ENCODE measurements at regions not wholly inside any gene's neighbourhood (a gene's known extent, or its start where the extent isn't known, plus 50 kb on each side); places are given as distances from the start of the nearest gene placed in this dataset.
"Not testable (repeated sequence)": the region's sequence is repeated elsewhere in the genome, so short reads cannot be mapped to it uniquely, and the experiment has no call there.

DNA sequence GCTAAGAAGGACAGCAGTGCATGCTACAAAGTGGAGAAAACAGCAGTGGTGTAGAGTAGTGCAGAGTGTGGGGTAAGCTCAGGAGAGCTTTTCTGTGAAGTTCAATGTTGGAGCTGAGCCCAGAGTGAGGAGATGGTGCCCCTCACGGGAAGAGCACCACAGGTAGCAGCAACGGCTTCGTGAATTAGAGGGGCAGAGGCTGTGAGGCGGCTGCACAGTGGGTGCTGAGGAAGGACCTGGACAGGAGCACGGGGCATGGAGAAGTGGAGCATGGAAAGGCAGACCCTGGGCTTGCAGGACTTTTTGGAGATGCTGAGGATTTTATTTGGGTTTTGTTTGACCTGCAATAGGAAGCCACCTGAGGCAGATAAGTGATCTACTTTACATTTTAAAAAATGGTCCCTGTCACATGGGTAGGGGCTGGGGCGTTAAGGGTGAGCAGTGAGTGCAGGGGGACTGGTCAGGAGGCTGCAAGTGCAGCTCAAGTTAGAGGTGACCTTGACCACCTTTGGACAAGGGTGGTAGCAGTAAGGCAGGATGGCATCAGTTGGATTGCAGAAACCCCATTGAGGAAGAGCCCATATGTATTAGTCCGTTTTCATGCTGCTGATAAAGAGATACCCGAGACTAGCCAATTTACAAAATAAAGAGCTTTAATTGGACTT is 85.0 kb downstream of the MYCN start:
- Histone ChIP-seq H3K27me3 (no peaks in the 10 kb centered on the region), H3K4me1 (no peaks in the 10 kb centered on the region), H3K4me3 (no peak overlapping the region), H3K9me3 (no peaks in the 10 kb centered on the region), H3K27ac (no peak overlapping the region), H3K36me3 (no peaks in the 10 kb centered on the region)
- TF ChIP-seq POLR2AphosphoS5 (IDR thresholded peaks at IDR 0.05) (no peak), EP300 (IDR thresholded peaks at IDR 0.05) (no peak)
- no peak for DNase-seq (ENCODE audit: low spot score in 2 of 2)
- 71% methylated on average over 8 of the region's 8 CpGs for WGBS

DNA sequence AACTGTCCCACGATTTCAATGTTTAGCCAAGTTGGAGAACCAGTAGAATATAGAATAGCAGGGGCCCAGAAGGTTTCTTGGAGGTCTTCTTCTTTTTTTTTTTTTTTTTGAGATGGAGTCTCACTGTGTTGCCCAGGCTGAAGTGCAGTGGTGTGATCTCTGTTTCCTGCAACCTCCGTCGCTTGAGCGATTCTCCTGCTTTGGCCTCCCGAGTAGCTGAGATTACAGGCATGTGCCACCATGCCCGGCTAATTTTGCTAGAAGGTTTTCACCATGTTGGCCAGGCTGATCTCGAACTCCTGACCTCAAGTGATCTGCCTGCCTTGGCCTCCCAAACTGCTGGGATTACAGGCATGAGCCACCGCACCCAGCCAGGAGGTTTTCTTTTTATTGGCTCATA is 84.3 kb downstream of the MYCN start:
- not testable (repeated sequence) for H3K9me3 ChIP-seq; H3K4me3 ChIP-seq; H3K4me1 ChIP-seq; H3K27ac ChIP-seq; DNase-seq (ENCODE audit: low spot score in 2 of 2); H3K27me3 ChIP-seq; H3K36me3 ChIP-seq
- 79% methylated on average over 8 of the region's 8 CpGs for WGBS

- no peaks in the 10 kb centered on the region for H3K4me1 ChIP-seq
- peaks cover 3% of the 10 kb centered on the region for H3K27me3 ChIP-seq
- WGBS, result 75% methylated on average over 5 of the region's 5 CpGs
- H3K36me3 ChIP-seq, result no peaks in the 10 kb centered on the region
- H3K9me3 ChIP-seq, result no peaks in the 10 kb centered on the region
- DNase-seq (ENCODE audit: low spot score in 2 of 2), result no peak
- no peak overlapping the region for H3K4me3 ChIP-seq
- H3K27ac ChIP-seq, result no peak overlapping the region
- TF ChIP-seq EP300 (IDR thresholded peaks at IDR 0.05) (no peak), POLR2AphosphoS5 (IDR thresholded peaks at IDR 0.05) (no peak), POLR2A (IDR thresholded peaks at IDR 0.05) (no peak)
- TF ChIP-seq, protein P1, sequence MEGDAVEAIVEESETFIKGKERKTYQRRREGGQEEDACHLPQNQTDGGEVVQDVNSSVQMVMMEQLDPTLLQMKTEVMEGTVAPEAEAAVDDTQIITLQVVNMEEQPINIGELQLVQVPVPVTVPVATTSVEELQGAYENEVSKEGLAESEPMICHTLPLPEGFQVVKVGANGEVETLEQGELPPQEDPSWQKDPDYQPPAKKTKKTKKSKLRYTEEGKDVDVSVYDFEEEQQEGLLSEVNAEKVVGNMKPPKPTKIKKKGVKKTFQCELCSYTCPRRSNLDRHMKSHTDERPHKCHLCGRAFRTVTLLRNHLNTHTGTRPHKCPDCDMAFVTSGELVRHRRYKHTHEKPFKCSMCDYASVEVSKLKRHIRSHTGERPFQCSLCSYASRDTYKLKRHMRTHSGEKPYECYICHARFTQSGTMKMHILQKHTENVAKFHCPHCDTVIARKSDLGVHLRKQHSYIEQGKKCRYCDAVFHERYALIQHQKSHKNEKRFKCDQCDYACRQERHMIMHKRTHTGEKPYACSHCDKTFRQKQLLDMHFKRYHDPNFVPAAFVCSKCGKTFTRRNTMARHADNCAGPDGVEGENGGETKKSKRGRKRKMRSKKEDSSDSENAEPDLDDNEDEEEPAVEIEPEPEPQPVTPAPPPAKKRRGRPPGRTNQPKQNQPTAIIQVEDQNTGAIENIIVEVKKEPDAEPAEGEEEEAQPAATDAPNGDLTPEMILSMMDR (IDR thresholded peaks at IDR 0.05), result no peak
These were observed 83.4 kb downstream of the MYCN start for GRCh38 chr2:16023506-16024360.

- 70% methylated on average over 6 of the region's 6 CpGs for WGBS
- Histone ChIP-seq H3K9me3 (no peaks in the 10 kb centered on the region), H3K4me3 (no peak overlapping the region), H3K27me3 (peaks cover 6% of the 10 kb centered on the region), H3K27ac (no peak overlapping the region), H3K36me3 (no peaks in the 10 kb centered on the region), H3K4me1 (no peaks in the 10 kb centered on the region)
- no peak for DNase-seq (ENCODE audit: low spot score in 2 of 2)
- no peak for TF ChIP-seq POLR2A (IDR thresholded peaks at IDR 0.05)
- no peak for TF ChIP-seq EP300 (IDR thresholded peaks at IDR 0.05)
- TF ChIP-seq, protein P1 (IDR thresholded peaks at IDR 0.05), result no peak
- no peak for TF ChIP-seq POLR2AphosphoS5 (IDR thresholded peaks at IDR 0.05)
These were observed 82.3 kb downstream of the MYCN start for GRCh38 chr2:16022548-16023240.

- Histone ChIP-seq H3K4me1 (no peaks in the 10 kb centered on the region), H3K9me3 (no peaks in the 10 kb centered on the region), H3K4me3 (no peak overlapping the region), H3K27ac (no peak overlapping the region), H3K27me3 (peaks cover 6% of the 10 kb centered on the region), H3K36me3 (no peaks in the 10 kb centered on the region)
- 67% methylated on average over 4 of the region's 4 CpGs for WGBS
- no peak for DNase-seq (ENCODE audit: low spot score in 2 of 2)
- TF ChIP-seq EP300 (IDR thresholded peaks at IDR 0.05) (no peak), POLR2AphosphoS5 (IDR thresholded peaks at IDR 0.05) (no peak), POLR2A (IDR thresholded peaks at IDR 0.05) (no peak)
- TF ChIP-seq, protein P1 (IDR thresholded peaks at IDR 0.05), result no peak
These were observed 81.4 kb downstream of the MYCN start for GRCh38 chr2:16021611-16022363.
